HG02852 (cell line): ENCODE measurements at regions not wholly inside any gene's neighbourhood (a gene's known extent, or its start where the extent isn't known, plus 50 kb on each side); places are given as distances from the start of the nearest gene placed in this dataset.

Experiments used
- ATAC-seq: cut with Tn5 transposase; IDR thresholded peaks from one replicate; pipeline ENCODE4 v1.9.1; 2021; ENCODE audit warnings: mild to moderate bottlenecking, moderate library complexity; ENCODE audit not compliant: unreplicated experiment

DNA sequence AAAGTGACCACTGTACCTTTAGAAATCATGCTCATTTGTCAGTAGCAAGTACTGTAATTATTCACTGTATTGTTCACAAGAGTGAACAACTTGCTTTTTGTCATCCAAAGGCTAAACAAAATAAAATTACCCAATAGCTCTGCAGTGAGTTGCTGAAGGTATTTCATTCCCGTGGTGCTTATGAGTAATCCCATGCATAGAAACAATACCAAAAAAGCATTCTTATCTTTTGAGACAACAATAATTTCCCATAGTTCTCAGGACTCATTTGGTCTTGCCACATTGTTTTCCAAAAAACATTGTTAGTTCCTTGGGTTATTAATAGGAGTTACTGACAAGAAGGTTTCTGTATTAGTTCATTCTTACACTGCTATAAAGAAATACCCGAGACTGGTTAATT is 503.2 kb upstream of the FAM98A start:
- ATAC-seq = no peak

DNA sequence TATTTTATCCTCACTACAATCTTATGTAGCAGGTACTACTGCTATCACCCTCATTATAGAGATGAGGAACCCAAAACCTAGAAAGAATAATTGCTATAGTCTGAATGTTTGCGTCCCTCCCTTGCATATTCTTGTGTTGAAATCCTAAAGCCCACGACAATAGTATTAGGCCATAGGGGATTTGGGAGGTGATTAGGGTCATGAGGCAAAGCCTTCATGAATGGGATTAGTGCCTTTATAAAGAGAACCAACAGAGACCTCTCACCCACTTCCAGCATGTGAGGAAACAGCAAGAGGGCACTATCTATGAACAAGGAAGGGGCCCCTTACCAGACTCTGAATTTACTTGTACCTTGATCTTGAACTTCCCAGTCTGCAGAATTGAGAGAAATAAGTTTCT is 500.3 kb upstream of the FAM98A start:
- ATAC-seq = no peak

DNA sequence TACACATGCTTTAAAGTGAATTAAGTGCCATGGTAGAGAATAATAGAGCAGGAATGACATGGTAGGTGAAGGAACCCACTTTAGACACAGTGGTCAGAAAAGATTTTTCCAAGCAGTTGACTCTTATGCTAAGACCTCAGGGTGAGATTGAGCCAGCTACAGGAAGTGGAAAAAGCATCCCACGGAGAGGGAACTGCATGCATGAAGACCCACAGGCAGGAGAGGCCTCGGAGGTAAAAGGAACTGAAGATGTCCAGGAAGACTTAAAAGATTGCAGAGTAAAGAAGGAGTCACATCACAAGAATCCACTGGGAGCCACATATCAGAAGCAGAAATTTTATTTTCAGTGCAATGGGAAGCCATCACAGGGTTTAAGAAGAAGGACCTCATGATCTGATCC is 499.2 kb upstream of the FAM98A start:
- ATAC-seq = no peak

DNA sequence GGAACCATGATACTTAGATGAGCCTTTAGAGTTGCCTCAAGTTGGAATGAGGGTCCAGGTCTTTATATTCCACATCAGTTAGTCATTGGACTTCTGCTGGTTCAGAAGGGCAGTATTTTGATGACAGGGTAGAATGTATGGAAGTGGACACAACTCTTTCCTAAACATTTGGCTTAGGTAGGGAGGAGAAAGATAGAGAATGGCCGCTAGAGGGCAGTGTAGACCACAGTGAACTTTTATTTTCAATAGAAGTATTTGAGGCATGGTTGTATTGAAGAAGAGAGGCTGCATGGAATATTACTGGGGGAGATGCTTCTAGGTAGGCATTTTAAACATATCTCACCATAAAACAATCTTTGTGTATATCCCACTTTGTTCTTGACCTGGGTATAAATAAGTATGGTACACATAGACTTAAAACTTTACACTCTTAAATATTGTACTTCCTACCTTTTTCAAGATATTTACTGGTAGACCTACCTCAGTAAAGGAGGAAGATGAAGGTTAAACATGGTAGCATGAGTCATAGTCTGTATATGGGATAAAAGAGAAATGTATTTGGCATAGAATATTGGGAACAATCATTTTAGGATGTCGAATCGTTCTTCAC is 497.6 kb upstream of the FAM98A start:
- ATAC-seq = peak; percentile 88

DNA sequence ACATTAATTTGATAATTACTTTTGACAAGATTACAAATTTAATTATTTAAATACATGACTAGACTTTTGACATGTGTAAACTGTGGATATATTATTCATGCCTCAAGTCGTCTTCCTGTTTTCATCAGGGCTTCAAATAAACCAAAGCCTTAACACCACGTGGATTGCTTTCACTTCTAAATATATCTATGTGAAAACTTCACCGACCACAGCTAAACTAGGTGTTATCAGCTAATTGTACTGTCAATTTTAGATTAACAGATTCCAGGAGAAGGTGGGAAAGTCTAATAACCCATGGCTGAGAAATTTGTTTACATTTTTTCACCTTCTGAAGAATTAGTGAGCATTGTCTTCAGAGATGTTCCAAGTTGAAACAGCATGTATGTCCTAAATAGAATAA is 494.7 kb upstream of the FAM98A start:
- no peak for ATAC-seq

DNA sequence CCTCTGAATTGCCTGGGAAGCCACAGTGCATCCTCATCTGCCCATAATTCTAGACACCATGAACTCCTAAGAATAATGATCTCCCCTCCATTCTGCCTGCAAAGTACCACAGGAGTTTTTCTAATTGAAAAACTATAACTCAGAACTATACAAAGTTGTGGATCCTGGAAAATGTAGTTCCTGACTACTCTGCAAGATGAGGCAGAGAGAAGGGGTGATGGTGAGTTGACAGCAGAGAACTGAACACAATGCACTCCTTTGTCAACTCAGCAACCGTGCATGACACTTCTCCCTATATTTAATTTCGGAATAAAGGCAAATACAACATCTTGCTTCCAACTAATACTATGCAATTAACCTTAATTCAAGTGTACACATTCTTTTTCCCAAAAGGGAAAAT is 471.1 kb upstream of the FAM98A start:
- no peak for ATAC-seq

DNA sequence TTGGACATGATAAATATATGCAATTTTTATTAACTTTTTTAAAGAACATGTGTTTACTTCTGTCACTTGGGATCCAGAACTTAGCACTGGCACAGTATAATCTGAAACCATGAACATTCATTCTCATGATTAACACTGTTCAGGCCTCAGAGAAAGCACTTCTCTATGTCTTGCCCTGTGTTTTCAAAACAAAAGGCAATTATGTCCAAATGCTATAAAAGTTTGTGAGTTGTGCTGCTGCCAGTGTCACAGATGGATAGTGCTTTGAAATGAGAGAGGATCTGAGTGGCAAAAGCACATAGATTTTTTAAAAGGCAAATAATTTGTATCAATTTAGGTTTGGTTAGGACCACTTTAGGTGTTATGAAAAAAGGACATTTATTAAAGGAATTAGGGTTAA is 470.5 kb upstream of the FAM98A start:
- no peak for ATAC-seq

DNA sequence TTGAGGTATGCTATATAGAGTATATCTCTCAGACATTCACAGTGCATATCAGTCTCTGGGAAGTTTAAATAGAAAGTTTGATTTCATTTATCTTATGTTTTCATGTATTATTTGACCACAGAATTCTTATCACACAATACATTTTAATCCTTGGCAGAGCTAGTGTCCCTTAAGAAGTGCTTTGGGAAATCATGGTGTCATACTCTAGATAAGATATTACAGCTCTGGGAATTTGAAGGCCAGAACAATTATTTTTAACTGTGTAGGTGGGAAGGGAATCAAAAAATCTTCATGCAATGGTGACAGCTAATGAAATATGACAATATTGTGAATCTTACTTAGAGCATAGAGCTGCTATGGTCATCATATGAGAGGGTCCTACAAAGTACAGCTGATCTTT is 451.3 kb upstream of the FAM98A start:
- no peak for ATAC-seq

DNA sequence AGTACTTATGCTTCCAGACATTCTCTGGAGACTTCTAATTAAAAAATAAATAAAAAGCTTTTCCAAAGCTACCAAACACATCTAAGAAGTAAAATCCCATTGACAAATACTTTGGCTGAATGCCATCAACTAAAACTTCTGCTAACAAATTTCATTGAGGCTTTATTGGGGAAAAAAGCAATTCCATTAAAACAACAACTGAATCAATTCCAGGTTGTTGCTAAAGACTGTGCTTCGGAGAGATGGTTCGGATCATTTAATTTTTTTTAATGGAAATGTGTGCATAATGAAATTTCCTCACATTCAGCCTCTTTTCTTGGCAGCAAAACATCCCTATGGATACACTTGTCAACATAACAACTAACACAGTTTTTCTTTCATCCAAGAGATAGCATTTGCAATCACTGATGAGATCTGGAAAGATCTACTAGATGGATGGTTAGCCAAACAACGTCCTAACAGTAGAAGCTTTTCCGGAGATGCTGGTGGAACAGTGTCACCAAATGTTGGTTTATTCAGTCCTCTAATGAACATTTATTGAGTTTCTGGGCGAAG is 446.1 kb upstream of the FAM98A start:
- ATAC-seq = no peak

DNA sequence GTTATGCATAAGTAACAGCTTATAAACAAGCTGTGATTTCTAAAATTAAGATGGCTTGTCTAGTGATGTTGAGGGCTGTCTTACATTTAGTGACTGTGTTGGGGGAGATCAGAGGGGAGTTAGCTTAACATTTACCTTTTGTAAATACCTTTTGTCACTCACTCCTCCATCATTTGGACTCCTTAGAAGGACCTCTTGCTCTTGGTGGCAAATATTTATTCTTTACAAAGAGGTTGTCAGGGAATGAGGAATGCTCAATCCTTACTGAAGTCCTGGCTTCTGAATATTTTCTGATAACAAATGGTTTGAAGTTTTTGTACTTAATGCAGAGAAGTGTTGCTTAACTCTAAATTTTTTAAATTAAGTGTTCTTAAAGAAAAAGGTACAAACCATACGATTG is 438.8 kb upstream of the FAM98A start:
- ATAC-seq = no peak

DNA sequence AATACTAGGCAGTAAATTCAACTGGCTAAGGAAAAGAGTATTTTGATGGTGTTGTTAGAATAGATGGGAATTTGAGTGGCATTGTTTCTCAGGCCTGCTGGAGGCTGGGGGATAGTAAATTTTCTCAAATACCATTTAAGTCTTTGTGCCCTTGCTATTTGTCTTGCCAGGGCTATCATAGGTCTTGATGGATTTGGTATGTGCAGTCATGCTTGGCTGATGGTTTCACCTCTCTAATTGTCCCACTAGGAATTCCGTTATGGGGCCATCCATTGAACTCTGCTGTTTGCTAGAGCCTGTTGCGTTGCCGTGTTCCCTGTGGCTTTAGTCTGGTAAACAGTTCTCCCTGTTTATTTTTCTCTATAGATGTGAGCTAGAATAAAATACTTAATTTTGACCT is 438.1 kb upstream of the FAM98A start:
- no peak for ATAC-seq

DNA sequence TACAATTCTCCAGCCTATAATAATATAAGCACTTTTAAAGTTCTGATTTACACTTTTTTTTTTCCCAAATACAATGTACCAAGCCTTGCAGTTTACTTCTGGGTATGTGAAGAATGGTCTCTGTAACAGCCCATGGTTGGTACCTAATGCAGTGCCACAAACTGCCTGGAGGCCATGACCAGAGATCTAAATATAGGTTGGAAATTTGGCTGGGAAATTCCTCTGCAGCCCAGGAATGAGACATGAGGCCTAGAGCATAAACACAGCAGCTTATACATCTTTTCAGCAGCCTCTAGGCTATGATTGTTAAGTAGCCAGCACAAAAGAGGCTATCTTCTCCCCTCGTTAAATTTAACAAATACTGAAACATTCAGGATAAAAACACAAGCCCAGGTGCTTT is 432.0 kb upstream of the FAM98A start:
- no peak for ATAC-seq

DNA sequence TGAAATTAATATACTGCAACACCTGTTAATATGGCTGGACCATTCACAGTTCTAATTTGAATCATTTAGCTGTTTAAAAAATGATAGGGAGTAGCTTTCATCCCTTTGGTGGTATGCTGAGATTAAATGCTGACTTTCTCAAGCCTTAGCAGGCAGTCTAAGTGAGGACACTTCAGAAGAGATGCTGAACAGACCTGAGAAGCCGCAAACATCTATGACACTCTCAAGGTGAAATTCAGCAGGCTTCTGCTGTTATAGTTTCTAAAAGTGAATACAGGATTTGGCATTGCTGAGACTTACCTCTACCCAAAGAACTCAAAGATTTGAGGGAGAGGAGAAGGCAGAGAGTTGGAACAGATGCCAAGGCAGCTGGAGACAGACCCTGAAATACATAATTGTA is 431.2 kb upstream of the FAM98A start:
- no peak for ATAC-seq

DNA sequence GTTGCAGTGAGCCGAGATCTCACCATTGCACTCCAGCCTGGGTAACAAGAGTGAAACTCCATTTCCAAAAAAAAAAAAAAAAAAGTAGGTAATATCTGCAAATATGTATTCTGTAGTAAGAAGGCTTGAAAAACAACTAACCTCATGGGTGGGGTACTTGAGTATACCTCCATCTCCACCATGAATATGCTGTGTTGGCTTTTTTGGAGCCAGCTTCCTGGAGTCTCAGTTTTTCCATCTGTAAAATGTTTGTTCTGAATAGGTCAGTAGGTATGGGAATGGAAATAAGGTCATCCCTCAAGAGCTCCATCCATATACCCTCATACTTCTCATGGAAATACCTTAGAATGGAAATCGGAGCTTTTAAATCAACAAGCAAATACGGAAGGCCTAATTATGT is 430.0 kb upstream of the FAM98A start:
- ATAC-seq = no peak

DNA sequence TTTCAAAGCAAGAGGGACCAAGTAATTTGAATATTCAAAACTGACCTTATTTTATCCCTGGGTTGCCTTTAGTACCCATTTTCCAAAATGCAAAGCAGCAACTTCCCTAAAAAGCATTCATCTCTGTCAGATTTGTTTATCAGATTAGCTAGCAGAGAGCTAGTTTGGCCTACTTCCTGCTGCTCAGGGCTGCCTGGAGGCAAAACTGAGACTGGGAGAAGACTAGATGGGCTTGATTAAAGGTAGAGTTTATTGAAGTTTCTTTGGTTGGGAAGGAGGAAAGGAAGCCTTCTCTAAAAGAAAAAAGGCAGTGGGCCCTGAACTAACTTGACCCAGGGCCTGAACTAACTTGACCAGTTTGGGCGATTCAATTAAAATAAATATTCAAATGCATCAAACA is 426.1 kb upstream of the FAM98A start:
- no peak for ATAC-seq

DNA sequence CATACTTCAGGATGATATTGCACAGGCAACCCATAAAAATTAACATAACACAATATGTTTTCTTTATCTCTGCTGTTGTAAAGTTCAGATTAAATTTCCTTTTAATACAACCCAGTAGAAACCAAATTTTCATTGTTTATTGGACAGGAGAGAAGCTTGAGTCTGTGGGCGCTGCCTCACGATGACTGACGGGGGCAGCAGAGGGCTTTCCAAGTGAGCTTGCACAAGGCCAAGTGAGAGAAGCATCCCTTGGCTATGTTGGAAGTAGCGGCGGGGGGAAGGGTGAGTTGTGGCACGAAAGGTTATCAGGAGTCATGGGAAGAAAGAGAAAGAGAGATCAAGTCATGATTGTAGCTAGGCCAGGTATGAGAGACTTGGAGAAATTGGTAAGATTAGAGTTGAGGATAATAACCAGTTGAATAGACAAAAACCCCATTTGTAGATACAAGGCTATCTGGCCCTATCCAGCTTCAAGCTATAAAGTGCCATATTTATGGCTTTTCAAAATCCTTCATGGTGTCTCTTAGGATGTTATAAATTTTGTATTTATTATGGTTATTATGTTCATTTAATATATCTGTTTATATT is 413.7 kb upstream of the FAM98A start:
- ATAC-seq = peak; percentile 89

DNA sequence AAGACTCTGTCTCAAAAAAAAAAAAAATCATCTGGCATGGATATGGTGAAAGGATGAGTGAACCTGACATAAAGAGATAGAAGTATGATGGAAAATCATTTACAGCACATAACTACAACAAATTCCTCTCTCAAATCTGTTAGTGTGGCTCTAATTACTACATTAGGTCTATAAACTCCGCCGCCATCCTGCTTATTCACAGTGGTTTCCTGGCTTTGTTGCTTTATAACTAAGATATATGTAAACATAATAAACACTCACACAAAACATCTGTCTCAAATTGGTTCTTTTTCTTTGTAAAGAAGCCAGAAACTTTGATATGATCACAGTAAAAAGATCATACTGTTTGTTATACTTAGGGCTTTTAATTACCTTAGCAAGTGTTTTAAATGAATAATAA is 412.6 kb upstream of the FAM98A start:
- ATAC-seq = no peak

DNA sequence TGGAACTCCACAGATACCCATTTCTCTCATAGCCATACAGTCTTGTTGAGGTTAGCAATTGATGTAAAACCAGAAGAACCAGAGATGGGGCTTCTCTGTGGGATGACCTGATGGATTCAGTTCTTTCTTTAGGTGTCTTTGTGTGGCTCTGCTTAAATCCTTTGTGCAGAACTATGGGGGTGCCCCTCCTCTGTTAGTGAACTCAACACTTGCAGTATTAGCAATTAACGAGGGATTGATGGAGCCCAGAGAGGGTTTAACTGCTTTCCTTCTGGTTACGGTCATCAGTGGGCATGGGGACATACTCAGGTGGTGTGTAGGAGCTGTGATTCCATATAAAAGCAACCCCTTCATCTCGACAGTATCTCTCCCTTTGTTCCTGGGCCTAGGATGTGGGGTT is 406.8 kb upstream of the FAM98A start:
- ATAC-seq = no peak

DNA sequence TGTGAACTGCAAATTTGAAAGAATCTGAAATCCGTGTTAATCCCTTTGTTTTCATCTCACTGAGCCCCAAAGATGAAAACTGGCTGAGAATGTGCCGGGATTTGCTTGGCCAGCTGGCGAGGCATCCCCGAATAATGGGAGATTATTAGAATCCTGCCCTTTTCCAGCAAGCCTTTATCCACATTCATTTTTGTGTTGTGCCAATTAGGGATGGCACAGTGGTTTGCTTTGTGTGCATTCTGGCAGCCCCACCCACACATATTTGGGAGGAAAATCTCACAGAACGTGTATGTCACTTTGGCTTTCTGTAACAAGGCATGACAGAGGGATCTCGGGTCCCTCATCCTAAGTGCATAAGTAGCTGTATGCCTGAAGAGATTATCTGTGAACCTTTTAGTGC is 405.8 kb upstream of the FAM98A start:
- ATAC-seq = no peak

DNA sequence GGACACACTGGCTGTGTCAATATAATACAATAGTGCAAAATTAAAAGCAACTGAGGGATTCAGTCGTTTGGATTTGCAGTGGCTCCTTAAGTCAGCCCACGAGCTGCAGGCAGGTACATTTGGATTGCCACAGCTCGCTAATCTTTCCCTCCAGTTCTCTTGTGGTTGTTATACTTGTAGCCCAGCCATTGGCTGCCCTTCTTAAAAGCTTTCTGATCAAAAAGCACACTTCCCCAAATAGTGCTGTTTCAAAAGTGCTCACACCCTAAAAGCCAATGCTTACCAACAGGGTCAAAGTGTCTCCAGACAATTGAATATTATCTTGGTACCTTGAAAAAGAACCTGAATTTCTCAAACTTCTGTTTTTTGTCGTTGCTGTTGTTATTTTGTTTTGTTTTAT is 404.7 kb upstream of the FAM98A start:
- no peak for ATAC-seq

DNA sequence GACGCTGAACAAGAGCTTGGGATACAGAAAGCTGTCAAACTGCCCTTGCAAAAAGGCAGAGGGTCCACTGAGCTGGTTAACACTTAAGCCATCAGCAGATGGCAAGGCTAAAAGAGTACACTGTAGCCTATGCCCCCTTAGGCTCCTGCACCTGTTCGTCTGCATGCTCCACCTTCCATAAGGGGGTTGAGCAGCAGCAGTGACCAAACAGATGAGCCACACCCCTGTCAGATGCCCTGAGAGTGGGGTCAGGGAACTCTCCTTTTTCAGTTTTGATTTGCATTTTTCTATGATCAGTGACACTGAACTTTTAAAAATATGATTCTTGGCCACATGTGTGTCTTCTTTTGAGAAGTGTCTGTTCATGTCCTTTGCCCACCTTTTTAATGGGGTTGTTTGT is 402.5 kb upstream of the FAM98A start:
- ATAC-seq = no peak

DNA sequence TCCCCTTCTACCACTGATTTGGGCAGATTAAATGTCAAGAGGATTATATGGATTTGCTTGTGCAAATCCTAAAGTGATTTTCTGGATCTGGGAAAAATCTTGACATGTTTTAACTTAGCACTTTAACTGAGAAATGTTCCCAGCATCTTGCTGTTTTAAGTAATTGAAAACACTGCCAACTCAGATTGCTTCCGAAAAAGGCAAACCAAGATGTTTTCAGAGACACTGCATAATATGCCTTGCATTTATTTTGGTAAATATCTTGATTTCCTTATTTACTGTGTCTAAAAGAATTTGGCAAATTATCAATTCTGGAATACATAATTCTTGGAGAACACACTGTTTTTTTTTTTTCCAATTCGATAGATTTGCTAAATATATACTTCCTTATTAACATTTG is 385.0 kb upstream of the FAM98A start:
- no peak for ATAC-seq

DNA sequence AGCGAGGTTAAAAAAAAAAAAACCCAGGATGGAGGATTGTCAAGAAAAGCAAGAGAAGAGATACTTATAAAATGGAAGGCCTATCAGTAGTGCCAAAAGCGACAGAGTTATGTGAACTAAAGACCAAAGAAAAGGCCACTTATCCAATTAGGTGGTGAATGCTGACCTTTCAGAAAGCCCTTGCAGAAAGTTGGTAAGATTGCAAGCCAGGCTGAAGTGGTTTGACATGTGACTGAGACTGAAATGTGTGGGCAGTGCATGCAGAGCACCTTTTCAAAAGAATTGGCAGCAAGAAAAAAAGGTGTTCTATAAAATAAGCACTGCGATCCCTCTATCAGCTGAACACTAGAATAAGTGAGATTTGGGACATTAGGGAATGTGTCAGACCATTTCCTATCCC is 379.4 kb upstream of the FAM98A start:
- no peak for ATAC-seq
